IPS DF 4.7 (cell line): ENCODE measurements at regions not wholly inside any gene's neighbourhood (a gene's known extent, or its start where the extent isn't known, plus 50 kb on each side); places are given as distances from the start of the nearest gene placed in this dataset.
"Not testable (repeated sequence)": the region's sequence is repeated elsewhere in the genome, so short reads cannot be mapped to it uniquely, and the experiment has no call there.

Source experiments
- DNase-seq: peaks from one replicate; pipeline ENCODE4 v3.0.0-alpha.2; 2013; ENCODE audit warnings: low spot score; ENCODE audit errors: extremely low read depth

GRCh38 chr15:81828135-81828534 is 217.7 kb downstream of the MEX3B start:
- no peak for DNase-seq

- DNase-seq, result no peak
Measured at GRCh38 chr15:81825136-81825535, 220.7 kb downstream of the MEX3B start.

- not testable (repeated sequence) for DNase-seq
Measured at GRCh38 chr15:81822587-81822986, 223.2 kb downstream of the MEX3B start.

GRCh38 chr15:81819924-81820635 is 225.7 kb downstream of the MEX3B start:
- DNase-seq, result no peak

- DNase-seq, result no peak
Measured at GRCh38 chr15:81814882-81815455, 230.8 kb downstream of the MEX3B start.

- DNase-seq, result peak; percentile 69
Measured at GRCh38 chr15:81813215-81813614, 232.6 kb downstream of the MEX3B start.

- no peak for DNase-seq
Measured at GRCh38 chr15:81812456-81812855, 233.4 kb downstream of the MEX3B start.

- no peak for DNase-seq
Measured at GRCh38 chr15:81811736-81812135, 234.1 kb downstream of the MEX3B start.

GRCh38 chr15:81809543-81809942 is 236.3 kb downstream of the MEX3B start:
- peak; percentile 36 for DNase-seq

GRCh38 chr15:81807806-81808205 is 238.0 kb downstream of the MEX3B start:
- no peak for DNase-seq

- DNase-seq, result no peak
Measured at GRCh38 chr15:81807186-81807585, 238.6 kb downstream of the MEX3B start.

GRCh38 chr15:81795899-81796298 is 249.9 kb downstream of the MEX3B start:
- DNase-seq, result no peak

- no peak for DNase-seq
Measured at GRCh38 chr15:81792646-81793045, 253.2 kb downstream of the MEX3B start.

GRCh38 chr15:81791322-81791721 is 254.5 kb downstream of the MEX3B start:
- DNase-seq, result not testable (repeated sequence)

- DNase-seq, result no peak
Measured at GRCh38 chr15:81789403-81789802, 256.4 kb downstream of the MEX3B start.

GRCh38 chr15:81786776-81787175 is 259.0 kb downstream of the MEX3B start:
- no peak for DNase-seq

- DNase-seq, result no peak
Measured at GRCh38 chr15:81785679-81786078, 260.1 kb downstream of the MEX3B start.

GRCh38 chr15:81785181-81785580 is 260.6 kb downstream of the MEX3B start:
- no peak for DNase-seq

- DNase-seq, result no peak
Measured at GRCh38 chr15:81784751-81785150, 261.1 kb downstream of the MEX3B start.

GRCh38 chr15:81783586-81783985 is 262.2 kb downstream of the MEX3B start:
- DNase-seq, result no peak

- no peak for DNase-seq
Measured at GRCh38 chr15:81783076-81783475, 262.7 kb downstream of the MEX3B start.

GRCh38 chr15:81781395-81781794 is 264.4 kb downstream of the MEX3B start:
- DNase-seq, result no peak

GRCh38 chr15:81780966-81781365 is 264.9 kb downstream of the MEX3B start:
- no peak for DNase-seq
